ENCODE measurements at regions not wholly inside any gene's neighbourhood (a gene's known extent, or its start where the extent isn't known, plus 50 kb on each side); places are given as distances from the start of the nearest gene placed in this dataset.

- TF ChIP-seq CTCF (IDR thresholded peaks at IDR 0.05 in 4 of 5, conservative IDR thresholded peaks at IDR 0.05 in 1 of 5) (no peak), POLR2A (IDR thresholded peaks at IDR 0.05) (no peak)
These were observed 78.4 kb upstream of the ADO start for GRCh38 chr10:62726142-62726541.

Data from gastrocnemius medialis (tissue), 4 donors.